ENCODE measurements at regions not wholly inside any gene's neighbourhood (a gene's known extent, or its start where the extent isn't known, plus 50 kb on each side); places are given as distances from the start of the nearest gene placed in this dataset.

GRCh38 chr2:176537932-176538331, 268.7 kb downstream of the MTX2 start:
- no peaks in the 10 kb centered on the region for H3K27me3 ChIP-seq (replicated peaks; ENCODE audit: insufficient read depth)
- no peaks in the 10 kb centered on the region for H3K36me3 ChIP-seq
- no peaks in the 10 kb centered on the region for H3K9me3 ChIP-seq
- no peak overlapping the region for H3K4me3 ChIP-seq
- ATAC-seq (ENCODE audit: insufficient number of reproducible peaks, low FRiP score, low read depth): no peak
- DNase-seq (ENCODE audit: low spot score): no peak
- H3K4me1 ChIP-seq (ENCODE audit: control insufficient read depth in 1 of 2, low read depth in 2 of 2): peaks cover 0 to 12% of the 10 kb centered on the region in 2 donors
- no peak overlapping the region for H3K27ac ChIP-seq
- TF ChIP-seq CTCF (IDR thresholded peaks at IDR 0.05): no peak

- ATAC-seq (ENCODE audit: insufficient number of reproducible peaks, low FRiP score, low read depth) (no peak), DNase-seq (ENCODE audit: low spot score) (no peak)
- Histone ChIP-seq H3K4me3 (no peak overlapping the region), H3K36me3 (no peaks in the 10 kb centered on the region), H3K4me1 (ENCODE audit: control insufficient read depth in 1 of 2, low read depth in 2 of 2) (no peaks in the 10 kb centered on the region), H3K27me3 (replicated peaks; ENCODE audit: insufficient read depth) (no peaks in the 10 kb centered on the region), H3K9me3 (no peaks in the 10 kb centered on the region), H3K27ac (no peak overlapping the region)
- TF ChIP-seq CTCF (IDR thresholded peaks at IDR 0.05): no peak
These were observed 271.8 kb downstream of the MTX2 start for GRCh38 chr2:176540995-176541394.

GRCh38 chr2:176542476-176542875, 273.2 kb downstream of the MTX2 start:
- Histone ChIP-seq H3K36me3 (no peaks in the 10 kb centered on the region), H3K9me3 (no peaks in the 10 kb centered on the region), H3K4me1 (ENCODE audit: control insufficient read depth in 1 of 2, low read depth in 2 of 2) (no peaks in the 10 kb centered on the region), H3K27ac (no peak overlapping the region), H3K27me3 (replicated peaks; ENCODE audit: insufficient read depth) (no peaks in the 10 kb centered on the region), H3K4me3 (no peak overlapping the region)
- ATAC-seq (ENCODE audit: insufficient number of reproducible peaks, low FRiP score, low read depth): no peak
- DNase-seq (ENCODE audit: low spot score): no peak
- no peak for TF ChIP-seq CTCF (IDR thresholded peaks at IDR 0.05)

GRCh38 chr2:176544557-176544956, 275.3 kb downstream of the MTX2 start:
- Histone ChIP-seq H3K27ac (no peak overlapping the region), H3K9me3 (no peaks in the 10 kb centered on the region), H3K4me1 (ENCODE audit: control insufficient read depth in 1 of 2, low read depth in 2 of 2) (no peaks in the 10 kb centered on the region), H3K36me3 (no peaks in the 10 kb centered on the region), H3K27me3 (replicated peaks; ENCODE audit: insufficient read depth) (no peaks in the 10 kb centered on the region), H3K4me3 (no peak overlapping the region)
- no peak for TF ChIP-seq CTCF (IDR thresholded peaks at IDR 0.05)
- ATAC-seq (ENCODE audit: insufficient number of reproducible peaks, low FRiP score, low read depth): no peak
- no peak for DNase-seq (ENCODE audit: low spot score)

- H3K9me3 ChIP-seq: no peaks in the 10 kb centered on the region
- H3K4me1 ChIP-seq (ENCODE audit: control insufficient read depth in 1 of 2, low read depth in 2 of 2): no peaks in the 10 kb centered on the region
- no peak for TF ChIP-seq CTCF (IDR thresholded peaks at IDR 0.05)
- DNase-seq (ENCODE audit: low spot score): no peak
- no peaks in the 10 kb centered on the region for H3K36me3 ChIP-seq
- ATAC-seq (ENCODE audit: insufficient number of reproducible peaks, low FRiP score, low read depth): no peak
- no peaks in the 10 kb centered on the region for H3K27me3 ChIP-seq (replicated peaks; ENCODE audit: insufficient read depth)
- H3K4me3 ChIP-seq: no peak overlapping the region
- no peak overlapping the region for H3K27ac ChIP-seq
These were observed 276.0 kb downstream of the MTX2 start for GRCh38 chr2:176544991-176545956.

All from thoracic aorta (tissue), 2 donors.